ENCODE measurements at regions not wholly inside any gene's neighbourhood (a gene's known extent, or its start where the extent isn't known, plus 50 kb on each side); places are given as distances from the start of the nearest gene placed in this dataset.

DNA sequence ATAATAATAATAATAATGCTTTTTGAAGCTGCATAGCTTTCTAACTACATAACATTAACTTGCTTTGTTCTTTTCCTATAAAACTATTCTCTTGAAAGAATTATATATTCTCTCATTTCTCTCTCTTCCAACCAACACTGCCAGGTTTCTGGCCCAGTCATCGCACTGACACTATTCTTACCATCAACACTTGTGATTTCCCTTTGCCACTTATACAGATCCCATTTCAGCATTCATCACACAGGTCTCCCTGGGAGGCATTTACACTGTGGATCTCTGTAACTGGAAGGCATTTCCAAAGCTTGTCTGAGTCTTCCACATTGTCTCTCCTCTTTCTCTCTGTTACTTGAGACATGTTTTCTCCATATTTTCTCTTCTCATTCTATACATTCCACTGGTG lies 777.8 kb upstream of the ACO1 start:
- H3K4me2 ChIP-seq (ENCODE audit: insufficient read depth in 1 of 2, low read depth in 2 of 2, low read length in 2 of 2): no peak overlapping the region
- no peak overlapping the region for H3K9ac ChIP-seq (replicated peaks in 1 of 4; ENCODE audit: extremely low read depth in 1 of 4, low read depth in 3 of 4, low read length in 3 of 4)
- H3K14ac ChIP-seq (ENCODE audit: insufficient read length): no peak overlapping the region
- H3K27me3 ChIP-seq (replicated peaks in 1 of 4; ENCODE audit: control insufficient read depth in 3 of 4, extremely low read depth in 1 of 4, insufficient read depth in 3 of 4, low read length in 3 of 4): no peaks in the 10 kb centered on the region
- 94% methylated on average over 1 of the region's 1 CpG; no CpG with 5 or more reads in 1 of the 2 experiments for WGBS, 2 experiments (ENCODE audit: extremely low coverage in 1 of 2, insufficient coverage in 1 of 2, insufficient read length in 1 of 2, insufficient replicate concordance in 2 of 2, low coverage in 1 of 2, low lambda C conversion rate in 2 of 2, missing lambda C conversion rate in 1 of 2)
- ChIA-PET CTCF (ENCODE audit: partially characterized antibody) (no interaction called here), POLR2A (ENCODE audit: partially characterized antibody) (no interaction called here)
- no peak overlapping the region for H2BK20ac ChIP-seq (ENCODE audit: low read length)
- 0 out of 2 replicates have a peak overlapping the region, but pooled peaks have one; percentile 9 for H2AFZ ChIP-seq (ENCODE audit: low read length)
- DNase-seq (ENCODE audit: low read depth in 1 of 2, low spot score in 2 of 2) (no peak), FAIRE-seq (no peak)
- no peak overlapping the region for H4K91ac ChIP-seq (replicated peaks; ENCODE audit: insufficient read length, low read length)
- H3K56ac ChIP-seq (replicated peaks; ENCODE audit: insufficient read length, low read depth, low read length): no peak overlapping the region
- H3K36me3 ChIP-seq (ENCODE audit: control insufficient read depth in 2 of 4, insufficient read depth in 4 of 4, low read length in 3 of 4): no peaks in the 10 kb centered on the region
- no peak overlapping the region for H3K4me3 ChIP-seq (ENCODE audit: extremely low read depth in 1 of 4, insufficient read depth in 2 of 4, low read depth in 3 of 4, low read length in 4 of 4)
- H3K79me2 ChIP-seq (ENCODE audit: control insufficient read depth in 1 of 2, insufficient read depth in 2 of 2, low read length in 2 of 2): no peaks in the 10 kb centered on the region
- no peak overlapping the region for H2BK120ac ChIP-seq (replicated peaks; ENCODE audit: low read depth, low read length)
- H3K79me1 ChIP-seq (ENCODE audit: low read depth, low read length): no peaks in the 10 kb centered on the region
- no peak overlapping the region for H2BK12ac ChIP-seq (ENCODE audit: low read depth, low read length)
- H2BK5ac ChIP-seq (ENCODE audit: low read depth, low read length): no peak overlapping the region
- no peak overlapping the region for H3K4ac ChIP-seq (replicated peaks; ENCODE audit: insufficient read length, low read depth, low read length)
- H3K9me3 ChIP-seq (ENCODE audit: insufficient read depth in 2 of 2, low read depth in 1 of 2, low read length in 1 of 2): no peaks in the 10 kb centered on the region
- H3K4me1 ChIP-seq (replicated peaks in 1 of 4; ENCODE audit: control insufficient read depth in 3 of 4, insufficient read depth in 4 of 4, low read length in 3 of 4): no peaks in the 10 kb centered on the region
- H2AK5ac ChIP-seq (ENCODE audit: low read depth, low read length): no peak overlapping the region
- H3K23ac ChIP-seq (ENCODE audit: insufficient read length): no peak overlapping the region
- no peak overlapping the region for H3K18ac ChIP-seq (ENCODE audit: extremely low read depth, low read length)
- no peaks in the 10 kb centered on the region for H3K23me2 ChIP-seq (ENCODE audit: low read depth, low read length)
- H4K8ac ChIP-seq (ENCODE audit: extremely low read depth, insufficient read depth, low read length): no peak overlapping the region
- no peaks in the 10 kb centered on the region for H4K20me1 ChIP-seq (replicated peaks in 1 of 2; ENCODE audit: control insufficient read depth in 1 of 2, insufficient read depth in 2 of 2, low read length in 2 of 2)
- no peak overlapping the region for H3K27ac ChIP-seq (ENCODE audit: low read depth, low read length)
- H2BK15ac ChIP-seq (ENCODE audit: low read length): no peak overlapping the region
- no peak overlapping the region for H4K5ac ChIP-seq (ENCODE audit: insufficient read length, low read depth, low read length)
- TF ChIP-seq TEAD4 (IDR thresholded peaks at IDR 0.05; ENCODE audit: low read depth, low read length) (no peak), POLR2AphosphoS5 (IDR thresholded peaks at IDR 0.05; ENCODE audit: low read depth, low read length) (no peak), SAP30 (IDR thresholded peaks at IDR 0.05; ENCODE audit: insufficient read depth, insufficient replicate concordance, low read length) (no peak), MAFK (IDR thresholded peaks at IDR 0.05; ENCODE audit: low read depth, low read length) (no peak), SUZ12 (IDR thresholded peaks at IDR 0.05; ENCODE audit: low read length) (no peak), CBX8 (IDR thresholded peaks at IDR 0.05; ENCODE audit: borderline replicate concordance, low read depth, low read length) (no peak), CTBP2 (IDR thresholded peaks at IDR 0.05; ENCODE audit: borderline replicate concordance, insufficient read depth, insufficient read length, low read length) (no peak), GTF2F1 (IDR thresholded peaks at IDR 0.05; ENCODE audit: borderline replicate concordance, low read depth, low read length) (no peak), BACH1 (IDR thresholded peaks at IDR 0.05; ENCODE audit: low read length) (no peak), RFX5 (IDR thresholded peaks at IDR 0.05; ENCODE audit: borderline replicate concordance, low read depth, low read length) (no peak), EZH2 (IDR thresholded peaks at IDR 0.05; ENCODE audit: low read depth, low read length, severe bottlenecking) (no peak), BCL11A (IDR thresholded peaks at IDR 0.05; ENCODE audit: low read depth in 2 of 2, low read length in 2 of 2) (no peak), YY1 (IDR thresholded peaks at IDR 0.05; ENCODE audit: low read depth, low read length) (no peak), NRF1 (IDR thresholded peaks at IDR 0.05; ENCODE audit: low read depth, low read length) (no peak)
